Left renal pelvis (tissue), 4 donors: ENCODE measurements at regions not wholly inside any gene's neighbourhood (a gene's known extent, or its start where the extent isn't known, plus 50 kb on each side); places are given as distances from the start of the nearest gene placed in this dataset.

Source experiments
- DNase-seq, 4 donors: peaks; one replicate each; pipeline ENCODE4 v3.0.0-alpha.2; 2013; ENCODE audit warnings: low read depth in 4 of 4, low spot score in 3 of 4

- no peak for DNase-seq
Observed at GRCh38 chr3:104566054-104566453, 800.7 kb upstream of the ALCAM start.

- no peak for DNase-seq
Observed at GRCh38 chr3:104575634-104576033, 791.1 kb upstream of the ALCAM start.

GRCh38 chr3:104578558-104578957, 788.2 kb upstream of the ALCAM start:
- no peak for DNase-seq

GRCh38 chr3:104582092-104582491, 784.6 kb upstream of the ALCAM start:
- no peak for DNase-seq

GRCh38 chr3:104584682-104585081, 782.0 kb upstream of the ALCAM start:
- no peak for DNase-seq

GRCh38 chr3:104586344-104586743, 780.4 kb upstream of the ALCAM start:
- DNase-seq = no peak

- DNase-seq = no peak
Observed at GRCh38 chr3:104588442-104588841, 778.3 kb upstream of the ALCAM start.

GRCh38 chr3:104591776-104592175, 774.9 kb upstream of the ALCAM start:
- DNase-seq = no peak

- DNase-seq = no peak
Observed at GRCh38 chr3:104594491-104594890, 772.2 kb upstream of the ALCAM start.

GRCh38 chr3:104596054-104596453, 770.7 kb upstream of the ALCAM start:
- no peak for DNase-seq

- peak in 3 of 4 donors; percentile 8 to 33 (median 14) for DNase-seq
Observed at GRCh38 chr3:104596551-104596950, 770.2 kb upstream of the ALCAM start.

GRCh38 chr3:104598848-104599511, 767.7 kb upstream of the ALCAM start:
- DNase-seq = no peak

- no peak for DNase-seq
Observed at GRCh38 chr3:104604326-104605010, 762.2 kb upstream of the ALCAM start.

GRCh38 chr3:104606812-104607211, 759.9 kb upstream of the ALCAM start:
- no peak for DNase-seq

- no peak for DNase-seq
Observed at GRCh38 chr3:104610730-104611652, 755.7 kb upstream of the ALCAM start.

- no peak for DNase-seq
Observed at GRCh38 chr3:104612218-104612617, 754.5 kb upstream of the ALCAM start.

GRCh38 chr3:104614564-104614963, 752.1 kb upstream of the ALCAM start:
- no peak for DNase-seq

GRCh38 chr3:104628185-104628789, 738.4 kb upstream of the ALCAM start:
- DNase-seq = peak in 1 of 4 donors; percentile 11

GRCh38 chr3:104629038-104629437, 737.7 kb upstream of the ALCAM start:
- DNase-seq = no peak

- no peak for DNase-seq
Observed at GRCh38 chr3:104631254-104631653, 735.5 kb upstream of the ALCAM start.

- DNase-seq = no peak
Observed at GRCh38 chr3:104632521-104632920, 734.2 kb upstream of the ALCAM start.
